ENCODE measurements at regions not wholly inside any gene's neighbourhood (a gene's known extent, or its start where the extent isn't known, plus 50 kb on each side); places are given as distances from the start of the nearest gene placed in this dataset.

GRCh38 chr3:177783767-177784166, 586.5 kb upstream of the TBL1XR1 start:
- TF ChIP-seq CREB5 (CRISPR knock-in tag; IDR thresholded peaks at IDR 0.05; ENCODE audit: low read depth) (no peak), PATZ1 (CRISPR knock-in tag; IDR thresholded peaks at IDR 0.05; ENCODE audit: borderline replicate concordance) (no peak), ZNF8 (CRISPR knock-in tag; IDR thresholded peaks at IDR 0.05) (no peak), ARNTL (CRISPR knock-in tag; IDR thresholded peaks at IDR 0.05; ENCODE audit: borderline replicate concordance, low read depth) (no peak), ZFP30 (CRISPR knock-in tag; IDR thresholded peaks at IDR 0.05) (no peak), ZFP3 (CRISPR knock-in tag; IDR thresholded peaks at IDR 0.05) (no peak), ZC3H10 (CRISPR knock-in tag; IDR thresholded peaks at IDR 0.05) (no peak), BACH2 (CRISPR knock-in tag; IDR thresholded peaks at IDR 0.05; ENCODE audit: borderline replicate concordance) (no peak)
- TF ChIP-seq, protein P1, sequence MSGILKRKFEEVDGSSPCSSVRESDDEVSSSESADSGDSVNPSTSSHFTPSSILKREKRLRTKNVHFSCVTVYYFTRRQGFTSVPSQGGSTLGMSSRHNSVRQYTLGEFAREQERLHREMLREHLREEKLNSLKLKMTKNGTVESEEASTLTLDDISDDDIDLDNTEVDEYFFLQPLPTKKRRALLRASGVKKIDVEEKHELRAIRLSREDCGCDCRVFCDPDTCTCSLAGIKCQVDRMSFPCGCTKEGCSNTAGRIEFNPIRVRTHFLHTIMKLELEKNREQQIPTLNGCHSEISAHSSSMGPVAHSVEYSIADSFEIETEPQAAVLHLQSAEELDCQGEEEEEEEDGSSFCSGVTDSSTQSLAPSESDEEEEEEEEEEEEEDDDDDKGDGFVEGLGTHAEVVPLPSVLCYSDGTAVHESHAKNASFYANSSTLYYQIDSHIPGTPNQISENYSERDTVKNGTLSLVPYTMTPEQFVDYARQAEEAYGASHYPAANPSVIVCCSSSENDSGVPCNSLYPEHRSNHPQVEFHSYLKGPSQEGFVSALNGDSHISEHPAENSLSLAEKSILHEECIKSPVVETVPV (CRISPR knock-in tag; IDR thresholded peaks at IDR 0.05), result no peak

Measured in SK-N-SH treated with all-trans-retinoic acid at 6 μM for 48 hours (cell line).